ENCODE measurements at regions not wholly inside any gene's neighbourhood (a gene's known extent, or its start where the extent isn't known, plus 50 kb on each side); places are given as distances from the start of the nearest gene placed in this dataset.

DNA sequence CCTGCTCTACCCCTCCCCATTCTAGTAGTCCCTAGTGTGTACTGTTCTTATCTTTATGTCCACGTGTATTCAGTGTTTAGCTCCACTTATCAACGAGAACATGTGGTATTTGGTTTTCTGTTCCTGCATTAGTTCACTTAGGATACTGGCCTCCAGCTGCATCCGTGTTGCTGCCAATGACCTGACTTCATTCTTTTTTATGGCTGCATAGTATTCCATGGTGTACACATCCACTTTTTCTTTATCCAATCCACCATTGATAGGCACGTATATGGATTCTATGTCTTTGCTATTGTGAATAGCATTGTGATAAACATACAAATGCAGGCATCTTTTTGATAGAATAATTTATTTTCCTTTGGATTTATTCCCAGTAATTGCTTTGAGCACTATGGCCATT, 327.7 kb downstream of the DUSP6 start:
- TF ChIP-seq, protein P1, sequence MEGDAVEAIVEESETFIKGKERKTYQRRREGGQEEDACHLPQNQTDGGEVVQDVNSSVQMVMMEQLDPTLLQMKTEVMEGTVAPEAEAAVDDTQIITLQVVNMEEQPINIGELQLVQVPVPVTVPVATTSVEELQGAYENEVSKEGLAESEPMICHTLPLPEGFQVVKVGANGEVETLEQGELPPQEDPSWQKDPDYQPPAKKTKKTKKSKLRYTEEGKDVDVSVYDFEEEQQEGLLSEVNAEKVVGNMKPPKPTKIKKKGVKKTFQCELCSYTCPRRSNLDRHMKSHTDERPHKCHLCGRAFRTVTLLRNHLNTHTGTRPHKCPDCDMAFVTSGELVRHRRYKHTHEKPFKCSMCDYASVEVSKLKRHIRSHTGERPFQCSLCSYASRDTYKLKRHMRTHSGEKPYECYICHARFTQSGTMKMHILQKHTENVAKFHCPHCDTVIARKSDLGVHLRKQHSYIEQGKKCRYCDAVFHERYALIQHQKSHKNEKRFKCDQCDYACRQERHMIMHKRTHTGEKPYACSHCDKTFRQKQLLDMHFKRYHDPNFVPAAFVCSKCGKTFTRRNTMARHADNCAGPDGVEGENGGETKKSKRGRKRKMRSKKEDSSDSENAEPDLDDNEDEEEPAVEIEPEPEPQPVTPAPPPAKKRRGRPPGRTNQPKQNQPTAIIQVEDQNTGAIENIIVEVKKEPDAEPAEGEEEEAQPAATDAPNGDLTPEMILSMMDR (IDR thresholded peaks at IDR 0.05) = no peak
- TF ChIP-seq POLR2A (IDR thresholded peaks at IDR 0.05) = no peak

Data from lower leg skin (tissue), 3 donors.